ENCODE measurements at regions not wholly inside any gene's neighbourhood (a gene's known extent, or its start where the extent isn't known, plus 50 kb on each side); places are given as distances from the start of the nearest gene placed in this dataset.

DNA sequence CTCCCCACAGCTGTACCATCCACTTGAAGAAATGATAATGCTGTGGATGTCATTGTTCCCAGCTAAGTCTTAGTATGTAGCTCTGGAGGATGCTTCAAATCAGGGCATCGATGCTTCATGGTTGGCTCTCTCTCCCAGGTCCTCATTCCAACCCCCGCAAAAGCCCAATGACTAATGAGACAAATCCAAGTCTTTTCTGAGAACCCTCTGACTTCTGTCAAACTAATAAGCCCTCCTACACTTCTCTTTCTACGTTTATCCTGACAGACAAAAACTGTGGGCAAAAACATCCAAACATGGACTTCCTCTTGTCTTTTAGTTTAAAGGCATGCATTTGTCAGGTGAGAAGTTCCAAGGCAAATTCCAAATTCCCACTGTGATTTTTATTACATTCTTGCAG lies 260.4 kb upstream of the TAC1 start:
- DNase-seq, result no peak

DNA sequence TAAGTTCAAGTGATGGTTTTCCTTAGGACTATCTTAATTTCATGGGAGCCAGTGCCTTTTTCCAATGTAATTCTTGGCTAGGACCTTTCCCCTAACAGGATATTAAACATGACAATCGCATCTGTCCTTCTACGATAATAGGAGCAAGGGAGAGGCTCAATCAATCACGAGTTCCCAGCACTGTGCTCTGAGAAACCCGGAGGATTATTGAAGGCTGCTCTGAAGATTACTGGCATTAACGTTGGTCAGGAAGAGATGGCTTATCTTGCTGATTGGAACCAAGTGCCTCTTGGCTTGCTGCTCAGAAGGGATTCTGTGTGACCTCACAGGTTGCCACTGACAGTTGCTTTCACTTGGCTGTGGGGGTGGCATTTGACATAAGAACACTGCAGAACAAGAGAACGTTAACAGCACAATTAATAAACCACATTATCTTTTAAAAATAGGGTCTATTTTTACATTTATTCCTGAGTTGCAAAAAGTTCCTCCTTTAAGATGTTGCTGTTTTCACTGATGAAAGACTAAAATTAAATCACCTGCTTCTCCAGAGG lies 252.1 kb upstream of the TAC1 start:
- no peak for DNase-seq

DNA sequence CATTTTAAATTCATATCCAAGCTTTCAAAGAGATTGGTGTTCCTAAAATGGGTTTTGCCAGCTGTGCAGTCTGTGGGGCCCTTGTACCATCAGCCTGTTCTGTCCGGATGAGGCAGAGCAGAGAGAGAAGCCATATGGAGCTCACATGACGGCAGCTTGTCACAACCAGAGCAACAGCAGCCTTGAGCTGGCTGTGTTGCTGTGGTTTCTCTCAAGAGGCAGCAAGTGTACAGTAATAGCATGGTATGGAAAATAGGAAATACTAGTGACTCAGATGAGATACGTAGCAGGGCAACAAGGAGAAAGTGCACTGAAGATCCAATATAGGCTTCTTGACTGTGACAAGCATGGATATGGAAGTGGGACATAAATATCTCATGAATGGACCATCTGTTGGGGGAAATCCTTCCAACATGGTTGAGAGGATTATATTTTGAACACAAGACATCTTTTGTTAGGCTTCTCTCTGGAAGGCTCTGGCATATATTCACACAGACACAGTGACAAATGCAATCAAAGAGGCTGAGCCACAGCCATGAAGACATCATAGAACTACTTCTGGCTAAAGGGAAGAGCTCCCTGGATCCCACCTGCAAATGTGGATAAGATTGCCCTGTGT lies 251.0 kb upstream of the TAC1 start:
- no peak for DNase-seq

DNA sequence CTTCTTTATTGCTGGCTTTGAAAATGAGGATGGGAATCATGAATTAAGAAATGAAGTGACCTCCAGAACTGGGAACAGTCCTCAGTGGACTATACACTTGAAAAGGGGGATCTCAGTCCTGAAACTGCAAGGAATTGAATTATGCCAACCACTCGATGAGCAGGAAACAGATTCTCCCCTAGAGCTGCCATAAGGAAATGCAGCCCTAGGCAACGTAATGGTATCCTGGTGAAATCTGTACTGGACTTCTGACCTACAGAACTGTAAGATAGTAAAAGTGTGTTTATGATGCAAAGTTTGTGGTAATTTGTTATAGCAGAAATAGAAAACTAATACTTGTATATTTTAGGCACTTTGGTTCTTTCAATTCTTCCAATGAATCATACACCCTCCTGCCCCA lies 236.4 kb upstream of the TAC1 start:
- DNase-seq, result no peak

DNA sequence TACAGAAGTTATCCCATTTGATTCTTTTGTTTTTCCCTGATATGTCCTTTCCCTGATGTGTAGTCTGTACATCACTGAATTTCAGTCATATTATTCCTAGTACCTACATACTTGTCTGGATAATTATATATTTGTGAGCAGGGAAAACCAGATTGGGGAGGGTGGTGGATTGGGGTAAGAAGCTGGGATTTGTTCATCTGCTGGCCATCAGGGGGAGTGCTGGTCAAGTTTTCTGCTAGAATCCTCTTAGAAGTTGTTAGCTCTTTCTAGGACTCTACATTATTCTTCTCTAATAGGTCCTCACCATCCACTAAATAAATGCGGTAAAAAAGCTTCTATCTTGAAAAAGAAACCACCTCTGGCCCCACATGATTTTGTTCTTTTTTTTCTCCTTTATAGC lies 232.7 kb upstream of the TAC1 start:
- peak; percentile 2 for DNase-seq

DNA sequence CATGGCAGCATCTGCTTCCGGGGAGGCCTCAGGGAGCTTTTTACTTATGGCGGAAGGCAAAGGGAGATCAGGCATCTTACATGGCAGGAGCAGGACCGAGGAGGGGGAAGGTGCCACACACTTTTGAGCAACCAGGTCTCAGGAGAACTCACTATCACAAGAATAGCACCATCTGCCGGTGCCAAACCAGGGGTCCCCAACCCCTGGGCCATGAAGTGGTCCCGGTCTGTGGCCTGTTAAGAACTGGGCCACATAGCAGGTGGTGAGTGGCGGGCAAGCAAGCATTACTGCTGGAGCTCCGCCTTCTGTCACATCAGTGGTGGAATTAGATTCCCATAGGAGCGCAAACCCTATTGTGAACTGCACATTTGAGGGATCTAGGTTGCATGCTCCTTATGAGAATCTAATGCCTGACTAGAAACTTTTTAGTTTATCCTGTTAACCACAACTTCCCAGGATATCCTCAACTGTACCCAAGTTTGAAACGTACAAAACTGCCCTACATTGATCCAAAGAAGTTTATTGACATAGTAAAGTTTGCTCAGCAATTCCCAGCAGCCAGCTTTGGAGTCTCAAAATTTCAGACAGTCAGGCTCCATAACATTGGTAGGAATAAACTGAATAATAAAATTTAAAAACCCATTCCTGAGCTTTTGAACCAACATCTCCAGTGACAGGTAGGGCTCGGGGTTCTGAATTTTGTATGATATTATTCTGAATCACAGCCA lies 228.4 kb upstream of the TAC1 start:
- DNase-seq, result no peak

DNA sequence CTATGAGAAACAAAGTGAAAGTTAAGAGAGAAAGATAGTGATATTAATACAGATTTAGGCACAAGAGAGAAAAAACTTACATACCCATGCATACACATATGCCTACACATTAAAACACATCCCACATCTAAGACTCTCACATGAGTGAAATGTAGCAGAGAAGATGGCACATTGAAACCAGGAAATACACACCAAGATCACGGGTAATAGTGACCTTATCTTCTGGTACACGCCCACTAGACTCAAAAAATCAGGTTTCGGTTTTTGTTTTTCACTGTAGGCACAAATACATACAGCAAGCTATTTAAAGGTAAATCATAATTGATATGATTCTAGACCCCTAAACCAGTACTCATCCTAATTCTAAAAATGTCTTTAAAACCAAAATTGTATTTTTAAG lies 225.2 kb upstream of the TAC1 start:
- DNase-seq, result no peak

DNA sequence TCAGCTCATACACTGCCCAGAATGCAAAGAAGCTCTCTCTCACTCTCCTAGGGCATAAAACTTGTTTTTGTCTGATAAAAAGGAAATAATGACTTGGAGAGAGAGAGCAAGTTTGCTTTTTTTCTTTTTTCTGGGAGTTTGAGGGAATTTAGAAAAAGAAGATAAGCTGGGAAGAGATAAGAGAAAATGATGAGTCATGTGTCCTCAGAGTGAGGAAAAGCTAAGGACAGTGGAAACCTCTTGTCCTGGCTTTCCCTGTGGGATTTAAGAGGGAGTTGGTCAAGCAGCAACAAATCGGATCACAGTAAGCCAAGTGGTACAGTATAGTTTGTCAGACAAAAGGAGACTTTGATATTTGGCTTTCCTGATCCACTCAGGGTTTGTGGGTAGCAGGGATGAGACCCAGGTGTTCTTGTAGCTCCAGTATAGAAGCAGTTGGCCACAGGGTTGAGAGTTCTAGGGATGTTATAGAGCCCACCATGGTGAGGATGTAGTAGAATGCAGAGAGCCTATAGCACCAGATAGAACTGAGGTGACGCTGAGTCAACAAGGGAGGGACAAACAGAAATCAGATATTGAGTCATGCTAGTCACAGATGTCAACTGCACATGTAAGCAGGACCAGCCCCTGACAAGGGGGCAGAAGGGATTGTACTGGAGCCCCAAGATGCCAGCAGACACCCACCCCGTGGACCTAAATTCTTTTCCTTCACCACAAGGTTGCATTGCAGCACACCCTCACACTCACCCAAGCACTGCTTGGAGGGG lies 219.3 kb upstream of the TAC1 start:
- DNase-seq, result no peak

DNA sequence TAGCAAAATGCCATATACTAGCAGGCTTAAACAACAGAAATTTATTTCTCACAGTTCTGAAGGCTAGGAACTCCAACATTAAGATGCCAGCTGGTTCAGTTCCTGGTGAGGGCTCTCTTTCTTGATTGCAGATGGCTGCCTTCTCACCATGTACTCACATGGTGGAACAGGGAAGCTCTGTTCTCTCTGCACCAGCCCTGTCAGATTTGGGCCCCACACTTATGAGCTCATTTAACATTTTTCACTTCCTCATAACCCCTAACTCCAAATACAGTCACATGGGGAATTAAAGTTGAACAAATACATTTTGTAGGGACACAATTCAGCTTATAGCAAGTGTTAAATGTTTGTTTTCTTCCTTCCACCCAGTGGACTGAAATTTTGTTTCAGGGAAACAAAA lies 218.6 kb upstream of the TAC1 start:
- DNase-seq, result no peak

DNA sequence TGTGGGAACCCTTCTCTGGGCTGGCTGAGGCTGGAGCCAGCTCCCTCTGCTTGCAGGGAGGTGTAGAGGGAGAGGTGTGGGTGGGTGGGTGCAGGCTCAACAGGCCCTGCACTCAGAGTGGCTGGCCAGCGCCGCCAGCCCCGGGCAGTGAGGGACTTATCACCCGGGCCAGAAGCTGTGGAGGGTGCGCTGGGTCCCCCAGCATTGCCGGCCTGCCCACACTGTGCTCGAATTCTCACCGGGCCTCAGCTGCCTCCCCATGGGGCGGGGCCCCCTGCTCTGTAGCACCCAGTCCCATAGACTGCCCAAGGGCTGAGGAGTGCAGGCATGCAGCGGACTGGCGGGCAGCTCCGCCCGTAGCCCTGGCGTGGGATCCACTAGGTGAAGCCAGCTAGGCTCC lies 190.7 kb upstream of the TAC1 start:
- no peak for DNase-seq

DNA sequence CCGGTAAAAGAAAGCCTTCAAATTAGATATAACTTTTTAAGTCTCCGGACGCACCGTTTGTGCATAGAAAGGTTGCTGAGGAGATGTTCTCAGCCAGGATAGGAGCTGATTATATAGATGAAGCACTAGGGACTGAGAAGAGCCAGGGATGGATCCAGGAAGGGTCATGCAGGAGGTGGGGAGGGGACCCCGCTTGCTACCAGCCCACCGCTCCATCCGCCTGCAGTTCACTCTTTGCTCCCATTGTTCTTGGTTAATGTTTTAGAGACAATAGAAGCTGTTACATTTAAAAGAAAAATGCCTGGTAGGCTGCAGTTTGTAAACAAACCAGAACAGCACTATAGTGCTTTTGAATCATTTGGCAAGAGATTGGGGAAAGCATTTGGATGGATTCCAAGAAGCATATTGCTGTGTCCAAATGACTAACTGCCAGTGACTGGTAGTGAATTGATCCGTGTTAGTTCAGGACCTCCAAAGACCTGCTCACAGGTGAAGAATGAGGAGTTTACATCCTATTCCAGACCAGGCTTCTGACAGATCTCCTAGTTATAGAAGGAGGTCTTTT lies 175.9 kb upstream of the TAC1 start:
- DNase-seq, result no peak

DNA sequence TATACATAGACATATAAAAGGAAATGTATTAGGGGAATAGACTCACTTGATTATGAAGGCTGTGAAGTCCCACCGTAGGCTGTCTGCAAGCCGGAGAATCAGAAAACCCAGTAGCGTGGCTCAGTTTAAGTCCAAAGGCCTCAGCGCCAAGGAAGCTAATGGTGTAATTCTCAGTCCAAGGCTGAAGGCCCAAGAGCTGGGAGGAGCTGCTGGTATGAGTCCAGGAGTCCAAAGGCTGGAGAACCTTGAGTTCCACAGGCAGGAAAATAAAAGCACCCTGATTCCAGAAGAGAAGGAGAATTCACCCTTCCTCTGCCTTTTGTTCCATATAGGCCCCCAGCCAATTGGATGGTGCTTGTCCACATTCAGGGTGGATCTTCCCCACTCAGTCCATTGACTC lies 166.2 kb upstream of the TAC1 start:
- DNase-seq, result no peak

DNA sequence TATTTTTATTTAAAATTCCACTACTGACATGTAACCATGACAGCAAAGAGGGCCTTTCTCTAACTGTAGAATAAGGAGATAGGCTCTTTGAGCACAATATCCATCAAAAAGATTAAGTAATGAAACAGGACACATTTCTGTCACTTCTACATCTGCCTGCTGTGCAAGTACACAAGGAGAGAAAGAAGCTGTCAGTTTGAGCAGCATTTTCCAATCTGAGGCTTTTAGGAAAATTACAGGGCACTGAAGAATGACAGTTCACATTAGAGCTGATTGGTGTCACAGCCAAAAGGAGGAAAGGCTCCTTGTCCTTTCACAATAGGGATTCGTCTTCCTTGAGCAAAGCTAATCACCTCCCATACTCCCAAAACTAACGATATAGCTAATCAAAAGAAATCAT lies 158.8 kb upstream of the TAC1 start:
- DNase-seq, result no peak

DNA sequence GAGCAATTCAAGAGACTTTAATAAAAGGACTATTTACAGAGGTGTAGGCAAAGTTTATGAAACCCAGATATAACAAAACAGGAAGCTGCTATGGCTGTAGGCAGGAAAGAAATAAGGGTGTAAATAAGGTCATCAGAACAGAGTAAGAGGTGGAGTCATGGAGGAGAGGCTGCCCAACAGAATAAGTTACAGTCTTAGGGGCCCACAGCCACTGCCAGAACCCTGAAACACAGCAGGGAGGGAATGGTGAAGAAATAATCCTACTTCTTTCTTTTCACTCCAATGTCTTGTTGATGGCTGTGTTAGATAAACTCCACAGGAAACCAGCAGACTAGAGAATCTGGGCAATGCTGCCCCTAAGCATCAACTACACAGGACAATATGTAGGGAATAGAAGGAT lies 155.8 kb upstream of the TAC1 start:
- no peak for DNase-seq

DNA sequence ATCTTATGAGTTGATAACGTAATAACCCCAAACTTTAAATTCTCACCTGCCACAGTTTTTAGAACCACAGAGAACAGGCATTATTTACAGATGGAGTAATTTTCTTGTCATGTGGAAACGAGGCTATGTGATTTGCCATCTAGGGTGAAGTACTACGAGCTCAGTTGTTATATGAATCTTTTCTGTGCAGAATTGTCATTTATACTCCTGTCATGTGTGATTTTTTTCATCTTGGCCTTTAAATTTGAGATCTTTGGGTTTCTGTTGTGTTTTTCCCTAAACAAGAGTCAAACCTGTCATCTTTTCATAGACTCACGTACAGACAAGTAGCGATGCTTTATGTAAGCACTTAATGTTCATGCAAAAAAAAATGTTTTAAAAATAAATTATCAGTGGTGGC lies 153.7 kb upstream of the TAC1 start:
- no peak for DNase-seq

DNA sequence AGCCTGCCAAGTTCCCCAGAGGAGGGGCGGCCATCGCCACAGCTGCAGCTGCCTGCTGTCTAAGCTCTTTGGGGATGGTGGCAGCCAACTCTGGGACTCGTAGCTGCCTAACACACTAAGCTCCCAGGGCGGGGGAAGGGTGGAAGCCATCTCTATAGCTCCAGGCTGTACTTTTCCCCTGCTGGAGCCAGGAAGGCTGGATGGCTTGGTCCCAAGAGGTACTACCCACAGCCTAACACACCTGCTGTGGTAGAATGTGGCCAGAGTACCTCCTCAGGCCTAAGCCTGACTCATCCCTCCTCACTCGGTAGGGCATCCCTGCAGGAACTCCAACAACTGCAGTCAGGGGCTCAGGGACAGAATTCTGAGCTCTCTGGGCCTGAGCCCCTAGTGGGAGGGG lies 151.7 kb upstream of the TAC1 start:
- DNase-seq, result no peak

DNA sequence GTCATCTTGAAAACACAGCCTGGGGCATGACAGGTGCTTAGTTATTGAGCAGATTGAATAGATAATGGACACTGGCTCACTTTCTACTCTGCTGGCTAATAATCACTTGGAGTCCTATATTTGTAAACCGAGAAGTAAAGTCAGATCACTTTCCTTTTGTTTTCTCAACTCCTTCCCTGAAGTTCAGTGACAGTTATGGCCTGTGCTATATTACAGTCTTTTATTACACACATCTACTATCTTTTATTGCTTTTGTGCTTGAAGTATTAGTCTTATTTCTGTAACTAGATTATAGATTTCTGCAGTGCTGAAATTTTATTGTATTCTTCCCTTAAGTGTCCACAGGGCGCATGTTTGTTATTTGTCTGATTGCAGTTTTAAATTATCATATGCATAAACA lies 136.4 kb upstream of the TAC1 start:
- no peak for DNase-seq

DNA sequence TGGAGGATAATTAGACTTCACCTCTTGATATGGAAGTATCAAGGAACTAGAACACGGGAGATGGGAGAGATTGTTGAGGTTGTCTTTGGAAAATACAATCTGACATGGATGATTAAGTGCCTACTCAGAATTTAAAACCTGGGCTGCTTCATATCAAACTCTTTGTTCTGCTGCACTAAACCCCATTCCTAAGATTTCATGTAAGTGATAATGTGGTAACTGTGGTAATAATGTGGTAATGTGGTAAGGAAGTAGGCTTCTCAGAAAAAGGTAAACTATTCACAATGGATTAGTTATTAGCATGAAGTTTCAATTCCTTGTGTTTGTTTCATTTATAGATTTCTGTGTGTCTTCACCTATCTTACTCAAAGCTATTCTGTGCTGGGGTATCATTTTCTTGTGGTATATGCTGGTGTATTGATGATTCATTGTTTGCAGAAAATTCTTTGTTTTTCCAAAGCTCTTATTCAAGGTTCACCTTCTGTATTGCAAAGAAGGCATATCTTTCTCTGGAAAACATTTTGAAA lies 129.9 kb upstream of the TAC1 start:
- DNase-seq, result no peak

DNA sequence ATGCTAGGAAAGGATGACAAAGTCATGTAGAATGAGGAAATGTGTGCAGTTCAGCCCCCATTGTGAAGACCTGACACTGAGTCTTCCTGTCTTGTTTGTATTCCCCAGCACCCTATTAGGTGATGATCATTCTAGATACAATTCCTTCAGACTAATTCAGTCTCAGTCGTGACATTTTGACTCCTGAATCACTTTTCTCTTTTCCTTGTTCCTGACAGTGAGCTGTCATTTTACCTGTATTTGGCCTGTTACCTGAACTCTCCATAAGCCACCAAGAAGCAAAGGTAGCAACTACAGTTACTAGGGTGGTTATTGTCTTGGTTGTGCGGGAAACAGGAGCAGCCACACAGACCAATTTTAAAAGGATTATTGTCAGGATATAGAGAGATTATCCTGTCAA lies 111.4 kb upstream of the TAC1 start:
- DNase-seq, result no peak

DNA sequence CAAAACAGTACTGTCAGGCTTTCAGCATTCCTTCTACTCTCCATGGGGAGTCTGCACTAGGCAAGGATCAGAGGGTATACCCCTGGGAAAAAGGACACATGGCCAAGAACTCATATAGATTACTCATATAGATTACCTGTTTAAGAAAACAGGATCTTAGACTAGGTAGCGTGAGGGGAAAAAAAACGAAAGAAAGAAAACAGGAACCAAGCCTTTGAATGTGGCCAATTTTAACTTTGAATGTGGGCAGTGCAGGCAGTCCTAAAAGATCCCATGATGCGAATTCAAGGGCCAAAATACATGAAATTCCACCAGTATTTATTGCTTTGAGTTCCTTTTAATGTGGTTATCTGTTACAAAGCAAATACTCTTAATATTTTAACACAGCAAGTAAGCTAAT lies 108.6 kb upstream of the TAC1 start:
- no peak for DNase-seq

DNA sequence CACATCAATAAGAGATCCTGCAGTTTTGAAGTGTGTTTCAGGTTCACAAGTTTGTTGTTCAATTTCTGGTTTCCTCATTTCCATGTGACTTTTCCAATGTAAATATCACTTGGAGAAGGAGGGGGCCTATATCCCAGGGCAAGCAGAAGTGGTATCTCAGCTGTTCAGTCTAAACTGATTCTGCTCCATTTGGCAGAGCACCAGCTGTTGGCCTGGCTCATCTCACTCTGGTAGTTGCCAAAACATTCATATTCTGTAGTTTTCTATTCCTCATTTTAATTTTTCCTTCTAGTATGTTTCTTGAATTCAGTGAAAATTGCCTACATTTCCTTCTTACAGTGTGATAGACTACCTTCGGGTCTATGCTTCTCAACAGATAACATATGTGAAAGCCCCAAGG lies 101.8 kb upstream of the TAC1 start:
- no peak for DNase-seq

DNA sequence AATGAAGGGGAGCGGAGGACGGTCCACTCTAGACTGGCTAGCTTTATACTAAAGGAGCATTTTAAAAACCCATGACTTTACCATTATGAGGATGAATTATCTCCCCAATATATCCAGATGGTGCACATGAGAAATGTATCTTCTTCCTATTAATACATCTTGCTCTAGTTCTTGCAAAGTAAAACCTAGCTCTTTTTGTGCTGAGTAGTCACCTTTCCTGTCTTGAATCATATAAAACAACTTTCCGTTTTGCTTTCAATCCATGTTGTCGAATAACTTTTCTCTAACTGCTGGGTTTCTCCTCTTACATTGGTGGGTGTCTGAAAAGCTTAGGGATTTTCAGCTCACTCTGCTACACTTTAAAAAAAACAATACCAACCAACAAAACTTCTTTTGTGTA lies 96.3 kb upstream of the TAC1 start:
- DNase-seq, result no peak

DNA sequence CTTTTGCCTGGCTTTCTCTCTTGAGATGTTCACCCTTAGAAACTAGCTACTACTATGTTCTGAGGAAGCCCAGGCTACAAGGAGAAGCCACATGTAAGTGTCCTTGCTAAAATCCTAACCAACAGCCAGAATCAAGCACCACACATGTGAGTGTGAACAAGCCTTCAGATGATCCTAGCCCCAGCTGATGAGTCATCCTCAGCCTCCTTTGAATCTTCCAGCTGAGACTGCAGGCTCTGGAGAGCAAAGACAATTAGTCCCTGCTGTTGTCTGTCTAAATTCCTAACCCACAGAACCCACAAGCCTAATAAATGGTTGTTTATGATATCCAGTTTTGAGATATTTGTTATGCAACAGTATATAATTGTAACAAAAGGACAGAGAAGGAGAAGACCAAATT lies 92.8 kb upstream of the TAC1 start:
- no peak for DNase-seq

Data from fibroblast of skin of right biceps (primary cell).